GM23338 (cell line): ENCODE measurements at regions not wholly inside any gene's neighbourhood (a gene's known extent, or its start where the extent isn't known, plus 50 kb on each side); places are given as distances from the start of the nearest gene placed in this dataset.

Source experiments
- CTCF ChIP-seq, 2 experiments: fragments of 200-600 bp in 1 of 2; sonication (generic) in 1 of 2; conservative IDR thresholded peaks; 2 replicates each; pipeline versions ENCODE4 v1.5.1 to v1.6.1; 2016 to 2017; ENCODE audit warnings: antibody characterized with exemption in 2 of 2, low read depth in 2 of 2, mild to moderate bottlenecking in 2 of 2, moderate library complexity in 1 of 2
- EZH2 ChIP-seq: fragments of 200-600 bp; sonication (generic); IDR thresholded peaks from one replicate; pipeline ENCODE4 v1.8.0; 2017; ENCODE audit warnings: antibody characterized with exemption, mild to moderate bottlenecking, low read depth; ENCODE audit not compliant: unreplicated experiment
- STAT1 ChIP-seq: IDR thresholded peaks from one replicate; pipeline ENCODE4 v1.6.1; 2016; ENCODE audit warnings: antibody characterized with exemption; ENCODE audit not compliant: unreplicated experiment
- ZNF331 ChIP-seq: fragments of 250-450 bp; sonication (Bioruptor Pico); IDR thresholded peaks from 2 replicates; pipeline ENCODE4 v1.5.0; 2020; ENCODE audit warnings: low read depth, mild to moderate bottlenecking, moderate library complexity

- TF ChIP-seq EZH2 (no peak), ZNF331 (CRISPR knock-in tag) (no peak), CTCF (conservative IDR thresholded peaks at IDR 0.05; ENCODE audit: low read depth in 2 of 2) (no peak), STAT1 (no peak)
These were observed 336.0 kb downstream of the RPS4Y2 start for GRCh38 chrY:21091909-21092308.
